ENCODE measurements at regions not wholly inside any gene's neighbourhood (a gene's known extent, or its start where the extent isn't known, plus 50 kb on each side); places are given as distances from the start of the nearest gene placed in this dataset.
A peak's percentile ranks its signal among the peaks of the same experiment; 100 is the strongest.

DNA sequence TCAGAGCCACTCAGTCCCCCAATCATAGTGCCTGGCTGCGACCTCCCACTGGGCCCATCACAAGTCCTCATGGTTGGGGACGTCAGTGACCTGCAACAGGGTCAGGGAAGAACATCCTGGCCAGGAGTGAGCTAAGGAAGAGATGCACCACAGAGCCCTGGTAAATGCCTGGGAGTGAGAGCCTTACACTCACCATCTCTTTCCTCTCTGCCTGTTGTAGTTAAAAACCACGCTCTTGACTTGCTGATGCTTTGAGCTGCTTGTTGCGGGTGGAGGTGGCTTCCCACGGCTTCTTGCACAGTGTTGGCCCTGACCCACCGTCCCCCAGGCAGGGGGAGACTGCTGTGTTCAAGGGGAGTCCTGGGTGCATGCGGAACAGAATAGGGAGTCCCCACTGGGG is 91.1 kb upstream of the RGMA start:
- Histone ChIP-seq H3K27ac (no peak overlapping the region), H3K27me3 (no peaks in the 10 kb centered on the region), H3K36me3 (no peaks in the 10 kb centered on the region), H3K9me3 (no peaks in the 10 kb centered on the region), H3K4me1 (no peaks in the 10 kb centered on the region), H3K4me3 (no peak overlapping the region)
- no peak for DNase-seq (ENCODE audit: low spot score in 2 of 2)
- TF ChIP-seq, protein P1, sequence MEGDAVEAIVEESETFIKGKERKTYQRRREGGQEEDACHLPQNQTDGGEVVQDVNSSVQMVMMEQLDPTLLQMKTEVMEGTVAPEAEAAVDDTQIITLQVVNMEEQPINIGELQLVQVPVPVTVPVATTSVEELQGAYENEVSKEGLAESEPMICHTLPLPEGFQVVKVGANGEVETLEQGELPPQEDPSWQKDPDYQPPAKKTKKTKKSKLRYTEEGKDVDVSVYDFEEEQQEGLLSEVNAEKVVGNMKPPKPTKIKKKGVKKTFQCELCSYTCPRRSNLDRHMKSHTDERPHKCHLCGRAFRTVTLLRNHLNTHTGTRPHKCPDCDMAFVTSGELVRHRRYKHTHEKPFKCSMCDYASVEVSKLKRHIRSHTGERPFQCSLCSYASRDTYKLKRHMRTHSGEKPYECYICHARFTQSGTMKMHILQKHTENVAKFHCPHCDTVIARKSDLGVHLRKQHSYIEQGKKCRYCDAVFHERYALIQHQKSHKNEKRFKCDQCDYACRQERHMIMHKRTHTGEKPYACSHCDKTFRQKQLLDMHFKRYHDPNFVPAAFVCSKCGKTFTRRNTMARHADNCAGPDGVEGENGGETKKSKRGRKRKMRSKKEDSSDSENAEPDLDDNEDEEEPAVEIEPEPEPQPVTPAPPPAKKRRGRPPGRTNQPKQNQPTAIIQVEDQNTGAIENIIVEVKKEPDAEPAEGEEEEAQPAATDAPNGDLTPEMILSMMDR (IDR thresholded peaks at IDR 0.05): no peak
- intact Hi-C loops (cut with DNase I): no loop called here

GRCh38 chr15:93179700-93180102 is 90.7 kb upstream of the RGMA start:
- DNase-seq (ENCODE audit: low spot score in 2 of 2): no peak
- Histone ChIP-seq H3K36me3 (no peaks in the 10 kb centered on the region), H3K4me1 (no peaks in the 10 kb centered on the region), H3K27me3 (no peaks in the 10 kb centered on the region), H3K27ac (no peak overlapping the region), H3K9me3 (no peaks in the 10 kb centered on the region), H3K4me3 (no peak overlapping the region)
- TF ChIP-seq, protein P1 (IDR thresholded peaks at IDR 0.05): no peak
- intact Hi-C loops (cut with DNase I): no loop called here

DNA sequence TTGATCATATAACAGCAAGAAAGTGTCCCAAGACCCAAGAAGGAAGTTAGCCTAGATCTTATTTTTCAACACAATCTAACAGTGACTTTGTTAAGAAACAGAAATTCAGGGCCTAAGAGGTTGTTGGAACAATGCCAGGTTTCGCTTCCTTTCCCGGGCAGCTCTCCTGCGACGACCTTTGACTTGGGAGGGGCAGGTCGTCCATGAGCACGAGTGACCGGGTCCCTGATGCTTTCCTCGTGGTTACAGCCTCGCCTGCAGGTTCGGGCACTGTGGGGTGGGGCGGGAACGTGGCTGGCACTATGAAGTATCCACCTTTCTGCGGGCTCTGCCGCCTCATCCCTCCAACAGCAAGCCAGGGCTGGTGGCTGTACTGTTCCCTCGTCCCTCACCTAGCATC is 90.1 kb upstream of the RGMA start:
- no peak overlapping the region for H3K4me3 ChIP-seq
- TF ChIP-seq, protein P1 (IDR thresholded peaks at IDR 0.05): no peak
- H3K27ac ChIP-seq: no peak overlapping the region
- H3K4me1 ChIP-seq: no peaks in the 10 kb centered on the region
- intact Hi-C loops (cut with DNase I): no loop called here
- H3K36me3 ChIP-seq: no peaks in the 10 kb centered on the region
- no peaks in the 10 kb centered on the region for H3K27me3 ChIP-seq
- H3K9me3 ChIP-seq: no peaks in the 10 kb centered on the region
- peak; percentile 20 to 68 for DNase-seq (ENCODE audit: low spot score in 2 of 2)

DNA sequence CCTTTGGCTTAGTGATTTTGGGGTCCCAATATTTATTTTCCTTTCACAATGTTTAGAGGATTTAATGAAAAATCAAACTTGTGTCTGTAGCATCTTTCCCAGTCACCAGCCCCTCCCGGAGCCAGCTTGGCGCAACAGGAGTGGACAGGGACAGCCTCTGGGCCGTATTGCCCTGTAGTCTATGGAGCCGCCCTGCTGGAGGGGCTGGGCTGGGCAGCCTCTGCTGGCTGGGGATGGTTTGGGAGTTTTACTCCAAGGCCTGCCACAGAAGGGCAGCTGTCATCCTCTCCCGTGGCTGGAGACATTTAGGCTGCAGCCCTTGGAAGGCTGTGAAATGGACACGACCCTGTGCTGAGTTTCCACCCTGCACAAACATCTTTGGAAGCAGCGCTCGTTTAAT is 89.4 kb upstream of the RGMA start:
- Histone ChIP-seq H3K4me1 (no peaks in the 10 kb centered on the region), H3K27me3 (no peaks in the 10 kb centered on the region), H3K9me3 (no peaks in the 10 kb centered on the region), H3K36me3 (no peaks in the 10 kb centered on the region), H3K27ac (no peak overlapping the region), H3K4me3 (no peak overlapping the region)
- DNase-seq (ENCODE audit: low spot score in 2 of 2): no peak
- TF ChIP-seq, protein P1 (IDR thresholded peaks at IDR 0.05): no peak
- intact Hi-C loops (cut with DNase I): no loop called here

GRCh38 chr15:93176065-93176464 is 87.1 kb upstream of the RGMA start:
- TF ChIP-seq, protein P1 (IDR thresholded peaks at IDR 0.05): no peak
- DNase-seq (ENCODE audit: low spot score in 2 of 2): no peak
- intact Hi-C loops (cut with DNase I): no loop called here
- no peaks in the 10 kb centered on the region for H3K9me3 ChIP-seq
- H3K4me3 ChIP-seq: no peak overlapping the region
- H3K27me3 ChIP-seq: no peaks in the 10 kb centered on the region
- no peaks in the 10 kb centered on the region for H3K4me1 ChIP-seq
- no peak overlapping the region for H3K27ac ChIP-seq
- H3K36me3 ChIP-seq: no peaks in the 10 kb centered on the region

- Histone ChIP-seq H3K9me3 (no peaks in the 10 kb centered on the region), H3K36me3 (no peaks in the 10 kb centered on the region), H3K27ac (no peak overlapping the region), H3K4me3 (no peak overlapping the region), H3K27me3 (no peaks in the 10 kb centered on the region), H3K4me1 (no peaks in the 10 kb centered on the region)
- intact Hi-C loops (cut with DNase I): no loop called here
- TF ChIP-seq, protein P1 (IDR thresholded peaks at IDR 0.05): no peak
- no peak for DNase-seq (ENCODE audit: low spot score in 2 of 2)
Measured at GRCh38 chr15:93174836-93175235, 85.8 kb upstream of the RGMA start.

All from ascending aorta (tissue), 2 donors.